PC-9 (cell line): ENCODE measurements at regions not wholly inside any gene's neighbourhood (a gene's known extent, or its start where the extent isn't known, plus 50 kb on each side); places are given as distances from the start of the nearest gene placed in this dataset.

Experiments
- EZH2 ChIP-seq: fragments of 200-600 bp; sonication (generic); IDR thresholded peaks from 2 replicates; pipeline ENCODE4 v1.8.0; 2017; ENCODE audit warnings: antibody characterized with exemption, low read depth
- TF ChIP-seq, protein P1 (sequence below): fragments of 200-600 bp; sonication (generic); conservative IDR thresholded peaks from 2 replicates; pipeline ENCODE4 v1.6.1; 2017; ENCODE audit warnings: mixed run types, antibody characterized with exemption, mild to moderate bottlenecking, moderate library complexity

DNA sequence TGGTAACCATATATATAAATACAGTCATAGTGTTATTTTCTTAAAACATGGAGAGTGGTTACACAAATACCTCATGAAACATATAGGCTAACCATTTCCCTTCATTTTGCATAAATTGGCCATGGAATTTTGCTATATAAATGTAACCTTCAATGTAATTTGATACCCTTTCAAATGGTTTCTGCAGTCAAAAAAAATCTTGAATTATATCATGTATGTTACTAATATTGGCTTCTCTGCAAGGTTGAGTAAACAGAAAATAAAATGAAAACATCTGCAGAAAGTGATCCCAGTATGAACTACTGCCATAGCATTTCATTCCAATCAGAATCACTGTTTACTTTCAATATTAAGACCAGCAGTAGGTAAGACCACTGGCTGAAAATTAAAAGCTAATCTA, 1165.9 kb upstream of the TENM3 start:
- no peak for TF ChIP-seq EZH2
- TF ChIP-seq, protein P1, sequence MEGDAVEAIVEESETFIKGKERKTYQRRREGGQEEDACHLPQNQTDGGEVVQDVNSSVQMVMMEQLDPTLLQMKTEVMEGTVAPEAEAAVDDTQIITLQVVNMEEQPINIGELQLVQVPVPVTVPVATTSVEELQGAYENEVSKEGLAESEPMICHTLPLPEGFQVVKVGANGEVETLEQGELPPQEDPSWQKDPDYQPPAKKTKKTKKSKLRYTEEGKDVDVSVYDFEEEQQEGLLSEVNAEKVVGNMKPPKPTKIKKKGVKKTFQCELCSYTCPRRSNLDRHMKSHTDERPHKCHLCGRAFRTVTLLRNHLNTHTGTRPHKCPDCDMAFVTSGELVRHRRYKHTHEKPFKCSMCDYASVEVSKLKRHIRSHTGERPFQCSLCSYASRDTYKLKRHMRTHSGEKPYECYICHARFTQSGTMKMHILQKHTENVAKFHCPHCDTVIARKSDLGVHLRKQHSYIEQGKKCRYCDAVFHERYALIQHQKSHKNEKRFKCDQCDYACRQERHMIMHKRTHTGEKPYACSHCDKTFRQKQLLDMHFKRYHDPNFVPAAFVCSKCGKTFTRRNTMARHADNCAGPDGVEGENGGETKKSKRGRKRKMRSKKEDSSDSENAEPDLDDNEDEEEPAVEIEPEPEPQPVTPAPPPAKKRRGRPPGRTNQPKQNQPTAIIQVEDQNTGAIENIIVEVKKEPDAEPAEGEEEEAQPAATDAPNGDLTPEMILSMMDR = no peak
